GM23248 (cell line): ENCODE measurements at regions not wholly inside any gene's neighbourhood (a gene's known extent, or its start where the extent isn't known, plus 50 kb on each side); places are given as distances from the start of the nearest gene placed in this dataset.
"Not testable (repeated sequence)": the region's sequence is repeated elsewhere in the genome, so short reads cannot be mapped to it uniquely, and the experiment has no call there.

Experiments used
- EZH2 ChIP-seq: fragments of 200-600 bp; sonication (generic); IDR thresholded peaks from 2 replicates; pipeline ENCODE4 v1.6.1; 2018; ENCODE audit warnings: antibody characterized with exemption, mild to moderate bottlenecking; ENCODE audit not compliant: insufficient read depth, poor library complexity, severe bottlenecking
- EZH2phosphoT487 ChIP-seq: fragments of 200-600 bp; sonication (generic); IDR thresholded peaks from 2 replicates; pipeline ENCODE4 v1.6.1; 2018; ENCODE audit warnings: antibody characterized with exemption, moderate library complexity, mild to moderate bottlenecking, low read depth; ENCODE audit not compliant: insufficient read depth

DNA sequence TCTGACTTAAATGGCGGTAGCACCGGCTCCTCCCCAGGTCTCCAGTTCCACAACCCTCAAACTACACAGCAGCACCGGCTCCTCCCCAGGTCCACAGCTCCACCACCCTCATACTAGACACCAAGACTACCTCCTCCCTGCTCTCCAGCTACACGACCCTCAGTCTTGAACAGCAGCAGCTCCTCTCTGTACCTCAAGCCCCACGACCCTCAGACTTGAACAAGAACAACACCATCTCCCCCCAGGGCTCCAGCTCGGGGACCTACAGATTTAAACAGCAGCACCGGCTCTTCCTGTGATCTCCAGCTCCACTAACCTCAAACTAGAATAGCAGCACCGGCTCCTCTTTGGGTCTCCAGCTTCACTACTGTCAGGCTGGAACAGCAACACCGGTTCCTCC is 326.9 kb downstream of the PREX1 start:
- not testable (repeated sequence) for TF ChIP-seq EZH2, EZH2phosphoT487
